ENCODE measurements at regions not wholly inside any gene's neighbourhood (a gene's known extent, or its start where the extent isn't known, plus 50 kb on each side); places are given as distances from the start of the nearest gene placed in this dataset.

- no peak overlapping the region for H3K4me3 ChIP-seq (ENCODE audit: low read depth, low read length)
- DNase-seq (ENCODE audit: low read depth) = no peak
- no peak for TF ChIP-seq CTCF (conservative IDR thresholded peaks at IDR 0.05; ENCODE audit: low read depth, low read length)
These were observed 330.1 kb downstream of the DLEU7 start for GRCh38 chr13:50513300-50513877.

- TF ChIP-seq CTCF (conservative IDR thresholded peaks at IDR 0.05; ENCODE audit: low read depth, low read length) = no peak
- H3K4me3 ChIP-seq (ENCODE audit: low read depth, low read length) = no peak overlapping the region
- DNase-seq (ENCODE audit: low read depth) = no peak
These were observed 329.2 kb downstream of the DLEU7 start for GRCh38 chr13:50514249-50514648.

- H3K4me3 ChIP-seq (ENCODE audit: low read depth, low read length) = no peak overlapping the region
- TF ChIP-seq CTCF (conservative IDR thresholded peaks at IDR 0.05; ENCODE audit: low read depth, low read length) = no peak
- DNase-seq (ENCODE audit: low read depth) = no peak
These were observed 325.4 kb downstream of the DLEU7 start for GRCh38 chr13:50518131-50518530.

- H3K4me3 ChIP-seq (ENCODE audit: low read depth, low read length) = no peak overlapping the region
- DNase-seq (ENCODE audit: low read depth) = no peak
- no peak for TF ChIP-seq CTCF (conservative IDR thresholded peaks at IDR 0.05; ENCODE audit: low read depth, low read length)
These were observed 324.7 kb downstream of the DLEU7 start for GRCh38 chr13:50518781-50519201.

- no peak for TF ChIP-seq CTCF (conservative IDR thresholded peaks at IDR 0.05; ENCODE audit: low read depth, low read length)
- DNase-seq (ENCODE audit: low read depth) = no peak
- H3K4me3 ChIP-seq (ENCODE audit: low read depth, low read length) = no peak overlapping the region
These were observed 323.6 kb downstream of the DLEU7 start for GRCh38 chr13:50519866-50520265.

- DNase-seq (ENCODE audit: low read depth) = no peak
- no peak for TF ChIP-seq CTCF (conservative IDR thresholded peaks at IDR 0.05; ENCODE audit: low read depth, low read length)
- H3K4me3 ChIP-seq (ENCODE audit: low read depth, low read length) = no peak overlapping the region
These were observed 322.3 kb downstream of the DLEU7 start for GRCh38 chr13:50521006-50521830.

GRCh38 chr13:50521831-50522149, 321.7 kb downstream of the DLEU7 start:
- no peak overlapping the region for H3K4me3 ChIP-seq (ENCODE audit: low read depth, low read length)
- DNase-seq (ENCODE audit: low read depth) = peak; percentile 56
- TF ChIP-seq CTCF (conservative IDR thresholded peaks at IDR 0.05; ENCODE audit: low read depth, low read length) = no peak

All from epithelial cell of proximal tubule (primary cell).